ENCODE measurements at regions not wholly inside any gene's neighbourhood (a gene's known extent, or its start where the extent isn't known, plus 50 kb on each side); places are given as distances from the start of the nearest gene placed in this dataset.

DNA sequence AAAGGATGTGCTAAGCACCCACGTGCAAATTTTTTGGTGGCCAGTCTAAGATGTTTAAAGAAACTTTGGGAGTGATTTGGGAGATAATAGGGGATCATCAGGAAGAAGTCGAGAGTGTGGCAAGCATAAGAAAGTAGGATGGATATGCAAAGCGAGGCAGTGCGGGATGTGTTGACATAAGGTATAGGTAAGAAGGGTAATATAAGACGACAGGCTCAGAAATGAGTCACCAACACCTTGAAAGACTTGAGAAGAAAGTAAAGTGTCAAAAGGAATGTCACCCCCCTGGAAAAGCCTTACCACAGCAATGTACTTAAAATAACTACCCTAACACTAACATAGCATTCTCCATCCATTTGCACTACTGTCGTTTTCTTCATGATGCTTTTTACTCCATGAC lies 69.8 kb upstream of the BMP2K start:
- intact Hi-C loops (cut with DNase I) = no loop called here
- Histone ChIP-seq H3K9me3 (peaks cover 0 to 28% (median 8%) of the 10 kb centered on the region in 11 donors), H3K4me1 (peaks cover 0 to 10% (median 0%) of the 10 kb centered on the region in 9 donors), H3K27me3 (no peaks in the 10 kb centered on the region), H3K27ac (no peak overlapping the region), H3K4me3 (no peak overlapping the region), H3K36me3 (no peaks in the 10 kb centered on the region)
- DNase-seq (no peak), ATAC-seq (no peak)
- TF ChIP-seq CTCF (IDR thresholded peaks at IDR 0.05) = no peak
- whole genome bisulfite sequencing, 2 donors = 72 to 76% methylated on average over 6 of the region's 6 CpGs

GRCh38 chr4:78707268-78707667 lies 68.9 kb upstream of the BMP2K start:
- WGBS, 2 donors = 54 to 73% methylated on average over 2 of the region's 2 CpGs
- Histone ChIP-seq H3K27me3 (no peaks in the 10 kb centered on the region), H3K4me3 (no peak overlapping the region), H3K36me3 (no peaks in the 10 kb centered on the region), H3K9me3 (peaks cover 0 to 24% (median 8%) of the 10 kb centered on the region in 11 donors), H3K4me1 (peaks cover 0 to 10% (median 0%) of the 10 kb centered on the region in 9 donors), H3K27ac (no peak overlapping the region)
- intact Hi-C loops (cut with DNase I) = no loop called here
- DNase-seq (no peak), ATAC-seq (no peak)
- no peak for TF ChIP-seq CTCF (IDR thresholded peaks at IDR 0.05)

DNA sequence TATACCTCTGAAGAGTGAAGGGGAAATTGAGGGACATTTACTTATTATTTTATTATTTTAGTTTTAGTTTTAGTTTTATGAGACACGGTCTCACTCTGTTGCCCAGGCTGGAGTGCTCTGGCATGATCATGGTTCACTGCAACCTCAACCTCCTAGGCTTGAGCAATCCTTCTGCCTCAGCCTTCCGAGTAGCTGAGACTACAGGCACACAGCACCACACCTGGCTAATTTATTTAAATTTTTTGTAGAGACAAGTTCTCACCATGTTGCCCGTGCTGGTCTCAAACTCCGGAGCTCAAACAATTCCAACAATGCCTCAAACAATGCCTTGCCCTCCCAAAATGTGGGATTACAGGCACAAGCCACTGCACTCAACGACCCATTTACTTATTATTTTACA lies 68.4 kb upstream of the BMP2K start:
- no peak for DNase-seq
- Histone ChIP-seq H3K36me3 (no peaks in the 10 kb centered on the region), H3K27me3 (no peaks in the 10 kb centered on the region), H3K4me3 (no peak overlapping the region), H3K9me3 (peaks cover 0 to 19% (median 4%) of the 10 kb centered on the region in 11 donors), H3K27ac (no peak overlapping the region), H3K4me1 (peaks cover 0 to 10% (median 0%) of the 10 kb centered on the region in 9 donors)
- intact Hi-C loops (cut with DNase I) = no loop called here
- no peak for TF ChIP-seq CTCF (IDR thresholded peaks at IDR 0.05)
- ATAC-seq = no peak
- WGBS, 2 donors = 91 to 96% methylated on average over 5 of the region's 5 CpGs

GRCh38 chr4:78710536-78710935 lies 65.6 kb upstream of the BMP2K start:
- peaks cover 0 to 5% (median 0%) of the 10 kb centered on the region in 9 donors for H3K4me1 ChIP-seq
- intact Hi-C loops (cut with DNase I) = no loop called here
- H3K27me3 ChIP-seq = no peaks in the 10 kb centered on the region
- DNase-seq (no peak), ATAC-seq (no peak)
- TF ChIP-seq CTCF (IDR thresholded peaks at IDR 0.05) = no peak
- peaks cover 0 to 12% (median 0%) of the 10 kb centered on the region in 11 donors for H3K9me3 ChIP-seq
- H3K36me3 ChIP-seq = no peaks in the 10 kb centered on the region
- H3K4me3 ChIP-seq = no peak overlapping the region
- no peak overlapping the region for H3K27ac ChIP-seq

Measured in heart right ventricle (tissue), 16 donors.